Femur (tissue), 1 donor: ENCODE measurements at regions not wholly inside any gene's neighbourhood (a gene's known extent, or its start where the extent isn't known, plus 50 kb on each side); places are given as distances from the start of the nearest gene placed in this dataset.

Experiments
- DNase-seq: peaks from one replicate; pipeline ENCODE4 v3.0.0-alpha.2; 2017

DNA sequence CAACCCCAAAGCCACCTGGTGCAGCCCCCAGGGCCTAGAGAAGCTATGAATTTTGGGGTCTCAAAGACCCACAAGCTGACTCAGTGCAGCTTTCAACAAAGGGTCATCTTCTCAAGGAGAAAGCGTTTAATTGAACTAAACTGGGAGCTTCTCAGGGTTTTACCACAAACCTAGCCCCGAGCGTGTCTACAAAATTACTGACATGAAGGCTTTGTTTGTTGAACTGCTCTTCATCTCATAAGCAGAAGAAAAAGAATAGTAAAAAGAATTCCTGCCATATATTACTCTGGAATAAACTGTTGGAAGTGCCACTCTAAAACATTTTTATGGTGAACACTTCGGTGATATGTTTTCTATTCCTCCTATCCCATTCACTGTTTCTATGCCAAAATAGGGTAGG is 50.8 kb upstream of the INCENP start:
- no peak for DNase-seq

DNA sequence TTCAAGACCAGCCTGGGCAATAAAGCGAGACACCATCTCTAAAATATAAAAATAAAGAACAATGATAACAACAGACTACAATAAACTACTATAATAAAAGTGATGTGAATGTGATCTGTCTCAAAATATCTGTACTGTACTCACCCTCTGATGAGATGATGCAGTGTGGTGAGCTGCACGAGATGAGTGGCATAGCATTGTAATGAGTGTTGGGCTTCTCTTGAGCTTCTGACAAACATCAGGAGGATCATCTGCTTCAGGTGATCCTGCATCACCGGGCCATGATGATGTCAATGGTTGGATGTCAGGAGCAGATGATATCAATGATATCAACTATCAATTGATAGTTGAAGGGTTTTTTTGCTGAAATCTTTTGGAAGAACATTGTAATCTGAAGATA is 52.4 kb upstream of the INCENP start:
- DNase-seq, result no peak

- DNase-seq, result no peak
Observed at GRCh38 chr11:62069986-62070919, 53.6 kb upstream of the INCENP start.

- DNase-seq, result no peak
Observed at GRCh38 chr11:62069374-62069773, 54.4 kb upstream of the INCENP start.

DNA sequence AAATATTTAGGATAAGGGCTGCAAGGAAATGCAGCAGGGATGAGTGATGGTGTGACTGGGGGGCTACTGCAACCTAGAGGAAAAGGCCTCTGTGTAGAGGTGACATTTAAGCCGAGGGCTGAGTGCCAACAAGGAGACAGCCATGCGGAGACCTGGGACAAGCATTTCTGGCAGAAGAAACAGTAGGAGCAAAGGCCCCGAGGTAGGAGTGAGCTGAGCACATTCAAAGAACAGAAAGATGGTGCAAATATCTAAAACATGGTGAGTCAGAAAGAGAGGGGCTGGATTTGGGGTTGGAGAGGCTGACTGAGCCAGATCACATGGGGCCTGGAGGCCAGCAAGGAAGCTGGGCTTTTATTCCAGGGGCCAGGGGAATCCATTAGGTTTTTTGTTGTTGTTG is 55.1 kb upstream of the INCENP start:
- DNase-seq, result no peak

GRCh38 chr11:62067741-62068140 is 56.1 kb upstream of the INCENP start:
- DNase-seq, result no peak

GRCh38 chr11:62064221-62064620 is 59.6 kb upstream of the INCENP start:
- DNase-seq, result no peak

- no peak for DNase-seq
Observed at GRCh38 chr11:62062223-62062861, 61.5 kb upstream of the INCENP start.

DNA sequence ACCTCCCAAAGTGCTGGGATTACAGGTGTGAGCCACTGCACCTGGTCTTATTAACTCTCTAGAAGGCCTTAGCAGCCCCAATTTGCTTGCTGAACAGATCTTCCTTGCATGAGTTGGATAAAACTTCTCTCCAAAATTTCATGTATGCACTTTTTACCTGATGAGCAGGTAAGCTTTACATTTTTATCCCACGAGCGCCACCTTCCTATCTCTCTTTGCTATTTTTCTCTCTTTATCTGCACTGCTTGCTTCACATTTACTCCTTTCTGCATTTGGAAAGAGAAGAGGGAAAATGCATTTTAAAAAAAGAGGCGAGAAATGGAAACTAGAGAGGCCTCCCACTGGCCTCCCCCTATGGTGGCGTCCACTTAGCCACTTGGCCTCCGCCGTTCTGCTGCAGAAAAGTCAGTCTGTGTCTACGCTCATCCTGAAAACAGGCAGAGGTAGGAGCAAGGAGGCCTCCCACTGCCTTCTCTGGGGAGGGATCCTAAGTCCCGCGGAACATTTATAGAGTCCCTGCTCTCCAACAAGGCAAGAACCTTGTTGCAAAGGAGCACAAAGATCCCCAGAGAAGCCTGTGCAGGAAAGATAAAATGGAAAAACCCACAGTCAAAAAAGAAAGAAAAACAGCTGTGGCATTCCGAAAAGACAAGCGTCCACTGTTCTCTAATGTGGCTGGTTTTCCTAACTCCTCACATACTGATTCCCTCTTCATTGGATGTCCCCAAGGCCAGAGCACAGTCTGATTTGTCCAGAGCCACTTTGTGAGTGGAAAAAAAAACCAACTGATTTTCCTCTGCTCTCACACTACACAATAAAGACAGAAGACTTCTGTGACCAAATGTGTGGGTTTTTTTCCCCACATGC is 62.2 kb upstream of the INCENP start:
- peak; percentile 21 for DNase-seq

DNA sequence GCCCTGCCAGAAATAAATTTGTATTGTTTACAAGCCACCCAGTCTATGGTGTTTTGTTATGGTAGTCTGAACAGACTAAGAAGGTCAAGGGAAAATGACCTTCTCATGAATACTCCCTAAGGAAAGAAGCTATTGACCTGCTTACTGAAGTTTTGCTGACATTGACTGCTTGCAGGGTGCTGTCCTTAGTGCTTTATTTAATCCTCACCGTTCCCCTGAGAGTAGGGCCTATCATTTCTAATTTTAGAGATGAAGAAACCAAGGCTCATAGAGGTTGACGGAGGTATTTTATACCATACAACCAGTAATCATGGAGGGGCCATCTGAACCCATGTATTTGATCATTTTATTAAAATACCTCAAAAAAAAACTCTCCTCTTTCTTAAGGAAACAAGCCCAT is 66.7 kb upstream of the INCENP start:
- no peak for DNase-seq

- DNase-seq, result no peak
Observed at GRCh38 chr11:62055970-62056369, 67.8 kb upstream of the INCENP start.

GRCh38 chr11:62054484-62055121 is 69.2 kb upstream of the INCENP start:
- no peak for DNase-seq

DNA sequence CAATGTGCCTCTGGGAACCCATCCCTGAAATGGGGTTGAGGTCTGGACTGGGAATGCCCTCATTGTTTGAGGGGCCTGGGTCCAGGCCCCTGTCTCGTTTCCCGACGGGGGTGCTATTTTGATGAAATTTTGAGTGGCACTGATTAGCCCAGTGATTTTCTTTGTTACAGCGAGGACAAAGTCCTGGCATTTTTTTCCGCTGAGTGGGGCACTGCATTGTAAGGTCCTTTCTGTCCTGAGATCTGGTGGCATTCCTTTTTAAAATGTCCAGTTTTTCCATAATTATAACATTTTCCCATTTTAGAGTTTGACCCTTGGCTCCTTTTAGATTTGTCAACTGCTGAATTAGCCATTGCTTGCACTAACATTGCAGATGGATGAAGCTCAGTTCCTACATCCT is 69.7 kb upstream of the INCENP start:
- no peak for DNase-seq

- no peak for DNase-seq
Observed at GRCh38 chr11:62050716-62051115, 73.1 kb upstream of the INCENP start.

DNA sequence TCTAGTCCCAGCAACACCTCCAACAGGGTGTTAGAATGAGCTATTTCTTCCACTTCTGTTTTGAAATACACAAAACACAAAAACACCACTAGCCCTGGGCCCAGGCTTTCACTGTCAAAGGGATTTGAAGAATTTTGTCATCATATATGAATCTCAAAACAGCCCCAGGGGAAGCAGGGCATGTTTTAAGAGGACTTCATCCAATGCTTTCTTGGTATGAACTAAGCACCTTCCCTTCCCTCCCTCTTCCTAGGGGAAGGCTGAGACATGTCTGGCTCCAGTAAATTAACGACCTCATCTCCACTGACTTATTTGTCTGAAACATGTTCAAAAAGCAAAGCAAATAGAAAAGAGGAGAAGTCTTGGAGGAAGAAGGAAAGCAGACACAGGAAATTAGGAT is 75.7 kb upstream of the INCENP start:
- DNase-seq, result no peak

DNA sequence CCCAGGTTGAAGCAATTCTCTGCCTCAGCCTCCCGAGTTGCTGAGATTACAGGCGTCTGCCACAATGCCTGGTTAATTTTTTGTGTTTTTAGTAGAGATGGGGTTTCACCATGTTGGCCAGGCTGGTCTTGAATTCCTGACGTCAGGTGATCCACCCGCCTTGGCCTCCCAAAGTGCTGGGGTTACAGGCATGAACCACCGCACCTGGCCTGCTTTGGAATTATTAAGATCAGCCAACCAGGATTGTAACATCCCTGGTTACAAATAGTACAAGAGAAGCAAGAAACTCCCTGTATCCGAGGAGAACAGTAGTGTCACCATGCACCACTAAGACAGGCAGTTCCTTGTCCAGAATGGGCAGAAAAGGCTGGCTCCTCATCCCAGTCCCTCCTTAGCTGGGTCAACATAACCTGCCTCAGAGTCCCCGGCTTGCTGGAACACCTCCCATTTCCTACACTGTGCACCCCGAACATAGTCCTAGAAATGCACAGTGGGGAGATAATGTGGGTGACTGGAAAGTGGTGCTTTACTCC is 77.2 kb upstream of the INCENP start:
- no peak for DNase-seq

DNA sequence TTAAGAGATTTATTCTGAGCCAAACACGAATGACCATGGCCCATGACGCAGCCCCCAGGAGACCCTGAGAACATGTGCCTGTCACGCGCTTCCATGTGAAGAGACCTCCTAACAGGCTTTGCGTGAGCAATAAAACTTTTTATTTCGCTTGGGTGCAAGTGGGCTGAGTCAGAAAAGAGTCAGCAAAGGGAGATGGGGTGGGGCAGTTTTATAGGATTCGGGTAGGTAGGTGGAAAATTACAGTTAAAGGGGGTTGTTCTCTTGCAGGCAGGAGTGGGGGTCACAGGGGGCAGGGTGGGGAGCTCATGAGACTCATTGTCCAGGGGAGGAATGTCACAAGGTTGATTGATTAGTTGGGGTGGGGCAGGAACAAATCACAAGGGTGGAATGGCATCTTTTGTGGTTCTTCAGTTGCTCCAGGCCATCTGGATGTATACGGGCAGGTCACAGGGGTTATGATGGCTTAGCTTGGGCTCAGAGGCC is 77.2 kb upstream of the FTH1 start:
- DNase-seq, result no peak

- DNase-seq, result no peak
Observed at GRCh38 chr11:62035293-62035692, 67.9 kb upstream of the FTH1 start.

GRCh38 chr11:62034036-62034338 is 66.6 kb upstream of the FTH1 start:
- DNase-seq, result no peak

DNA sequence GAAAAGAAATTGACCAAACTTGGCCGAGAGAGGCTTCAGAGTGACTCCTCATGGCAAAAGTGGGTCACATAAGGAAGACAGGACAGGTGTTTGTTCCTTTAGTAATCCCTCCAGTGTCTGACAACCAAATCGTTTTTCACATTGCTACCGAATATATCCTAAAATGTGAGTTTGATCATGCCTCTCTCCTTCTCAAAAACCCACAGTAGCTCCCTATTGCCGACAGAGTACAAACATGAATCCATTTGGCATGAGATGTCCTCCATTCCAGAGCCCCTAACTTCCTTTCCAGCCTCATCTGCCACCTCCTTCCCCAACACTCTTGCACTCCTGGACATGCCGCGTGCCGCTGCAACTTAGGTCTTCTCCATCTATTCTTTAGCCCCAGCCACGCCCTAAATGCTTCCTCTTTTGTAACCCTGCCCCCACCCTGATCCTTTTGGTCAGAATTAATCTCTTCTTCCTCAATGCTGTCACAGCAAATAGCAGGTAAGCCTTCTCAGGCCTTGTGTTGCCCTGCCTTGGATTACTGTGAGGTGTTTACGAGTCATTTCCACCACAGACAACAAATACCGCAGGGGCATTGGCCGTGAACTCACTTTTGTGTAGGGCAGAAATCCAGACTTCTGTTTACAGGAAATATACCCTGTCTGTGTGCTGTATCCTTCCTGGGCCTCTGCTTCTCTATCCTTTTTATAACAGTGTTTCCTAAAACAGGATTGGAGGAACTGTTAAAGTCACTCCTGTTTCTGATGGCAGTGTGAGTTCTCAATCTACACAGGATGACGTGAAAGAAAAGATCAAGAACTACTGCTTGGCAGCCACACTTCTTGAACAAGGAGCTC is 66.0 kb upstream of the FTH1 start:
- peak; percentile 25 for DNase-seq

GRCh38 chr11:62030071-62030684 is 62.7 kb upstream of the FTH1 start:
- no peak for DNase-seq
